Activated T-helper 1 cell treated with anti-CD3 and anti-CD28 coated beads, Interleukin-12 subunit alpha, Interleukin-12 subunit beta, Interleukin-2, Interleukin-4 antibody, amounts not matched to agents 30 ng/mL and 10 ng/mL and 1 ng/mL, durations not matched to agents 14 hours and 24 hours and 36 hours (primary cell): ENCODE measurements at regions not wholly inside any gene's neighbourhood (a gene's known extent, or its start where the extent isn't known, plus 50 kb on each side); places are given as distances from the start of the nearest gene placed in this dataset.

Source experiments
- DNase-seq: peaks from one replicate; pipeline ENCODE4 v3.0.0; 2021; ENCODE audit warnings: low spot score
- H3K27ac Mint-ChIP-seq: one replicate; pipeline ENCODE4 v1.8.0; 2021; ENCODE audit warnings: mild to moderate bottlenecking, mixed read lengths
- H3K27me3 Mint-ChIP-seq: one replicate; pipeline ENCODE4 v1.8.0; 2022; ENCODE audit warnings: mild to moderate bottlenecking, moderate library complexity, mixed read lengths; ENCODE audit not compliant: insufficient read depth
- H3K36me3 Mint-ChIP-seq: one replicate; pipeline ENCODE4 v1.8.0; 2021; ENCODE audit warnings: low read depth, mixed read lengths
- H3K4me1 Mint-ChIP-seq: one replicate; pipeline ENCODE4 v1.8.0; 2021; ENCODE audit warnings: low read depth, mixed read lengths
- H3K4me3 Mint-ChIP-seq: one replicate; pipeline ENCODE4 v1.8.0; 2021; ENCODE audit warnings: mild to moderate bottlenecking, moderate library complexity, mixed read lengths
- H3K9me3 Mint-ChIP-seq: one replicate; pipeline ENCODE4 v1.8.0; 2021; ENCODE audit warnings: mixed read lengths
- intact Hi-C: fragments of 100-400 bp; cut with micrococcal nuclease; formaldehyde crosslinking; loops from one replicate; pipeline ENCODE4 v1.15.1; 2024

DNA sequence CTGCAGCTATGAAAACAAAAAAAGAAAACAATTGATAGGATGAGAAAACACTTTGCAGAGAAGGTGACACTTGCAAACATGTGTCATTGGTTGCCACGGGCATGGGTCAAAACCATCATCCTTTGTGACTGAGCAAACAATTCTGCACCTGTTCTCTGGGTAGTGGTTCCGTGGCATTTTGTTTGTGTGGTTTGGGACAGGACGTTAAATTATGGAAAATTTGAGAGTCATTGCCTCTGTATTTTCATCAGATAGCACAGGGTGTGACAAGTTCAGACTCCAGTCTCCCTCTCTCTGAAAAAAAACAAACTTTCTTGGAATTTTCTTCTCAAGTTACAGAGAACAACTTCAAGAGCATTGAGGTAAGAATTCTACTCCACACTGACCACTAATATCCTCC lies 113.4 kb upstream of the HMHB1 start:
- no peaks in the 10 kb centered on the region for H3K36me3 Mint-ChIP-seq
- intact Hi-C loops = loop anchor here (1.0 to 10.0 kb wide), 8 partner anchors 46 to 696 kb away; partner anchors contain the start of gene HMHB1
- H3K27ac Mint-ChIP-seq = peak overlapping the region; percentile 67
- no peaks in the 10 kb centered on the region for H3K27me3 Mint-ChIP-seq
- no peak for DNase-seq
- no peak overlapping the region for H3K4me3 Mint-ChIP-seq
- H3K9me3 Mint-ChIP-seq = peaks cover 19% of the 10 kb centered on the region
- H3K4me1 Mint-ChIP-seq = peaks cover 39% of the 10 kb centered on the region

DNA sequence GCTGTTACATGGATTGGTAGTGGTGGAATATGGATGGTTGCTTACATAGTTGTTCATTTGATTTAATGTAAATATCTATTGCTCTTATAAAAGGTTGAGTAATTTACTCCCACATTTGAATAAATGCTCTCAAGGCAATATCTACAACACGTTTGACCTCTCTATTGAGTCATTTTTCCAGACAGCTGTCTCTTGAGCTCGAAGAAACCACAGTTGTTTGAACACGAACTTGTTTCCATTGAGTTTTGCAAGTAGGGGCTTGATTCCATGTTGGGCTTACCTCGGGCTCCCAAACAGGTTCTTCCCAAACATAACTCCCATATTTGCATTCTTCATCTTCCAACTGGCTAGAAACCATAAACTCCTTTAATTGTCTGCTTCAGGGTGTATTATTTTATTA lies 115.0 kb upstream of the HMHB1 start:
- no peaks in the 10 kb centered on the region for H3K27me3 Mint-ChIP-seq
- no peak overlapping the region for H3K4me3 Mint-ChIP-seq
- H3K4me1 Mint-ChIP-seq = peaks cover 51% of the 10 kb centered on the region
- H3K36me3 Mint-ChIP-seq = peaks cover 2% of the 10 kb centered on the region
- H3K27ac Mint-ChIP-seq = peak overlapping the region; percentile 52
- peaks cover 24% of the 10 kb centered on the region for H3K9me3 Mint-ChIP-seq
- DNase-seq = no peak
- intact Hi-C loops = loop anchor here (5.0 to 10.0 kb wide), 4 partner anchors 115 to 695 kb away; partner anchors contain the start of gene HMHB1

DNA sequence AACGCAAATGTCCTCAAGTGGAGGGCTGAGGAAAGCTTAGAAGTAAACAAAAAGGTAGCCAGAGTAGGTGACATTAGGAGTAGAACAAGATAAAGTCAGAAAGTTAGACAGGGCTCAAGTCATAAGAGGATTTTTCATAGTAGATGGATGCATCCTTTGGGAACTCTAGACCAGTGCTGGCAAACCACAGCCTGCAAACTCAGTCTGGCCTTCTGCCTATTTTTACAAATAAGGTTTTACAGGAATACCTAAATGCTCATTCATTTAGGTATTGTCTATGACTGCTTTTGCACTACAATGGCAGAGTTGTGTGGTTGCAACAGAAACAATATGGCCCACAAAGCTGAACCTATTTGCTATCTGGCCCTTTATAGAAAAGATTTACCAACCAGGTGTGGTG lies 116.0 kb upstream of the HMHB1 start:
- peaks cover 51% of the 10 kb centered on the region for H3K4me1 Mint-ChIP-seq
- peaks cover 2% of the 10 kb centered on the region for H3K36me3 Mint-ChIP-seq
- intact Hi-C loops = loop anchor here (5.0 to 10.0 kb wide), 4 partner anchors 116 to 694 kb away; partner anchors contain the start of gene HMHB1
- no peak overlapping the region for H3K27ac Mint-ChIP-seq
- DNase-seq = no peak
- H3K9me3 Mint-ChIP-seq = peaks cover 24% of the 10 kb centered on the region
- H3K27me3 Mint-ChIP-seq = no peaks in the 10 kb centered on the region
- H3K4me3 Mint-ChIP-seq = no peak overlapping the region

DNA sequence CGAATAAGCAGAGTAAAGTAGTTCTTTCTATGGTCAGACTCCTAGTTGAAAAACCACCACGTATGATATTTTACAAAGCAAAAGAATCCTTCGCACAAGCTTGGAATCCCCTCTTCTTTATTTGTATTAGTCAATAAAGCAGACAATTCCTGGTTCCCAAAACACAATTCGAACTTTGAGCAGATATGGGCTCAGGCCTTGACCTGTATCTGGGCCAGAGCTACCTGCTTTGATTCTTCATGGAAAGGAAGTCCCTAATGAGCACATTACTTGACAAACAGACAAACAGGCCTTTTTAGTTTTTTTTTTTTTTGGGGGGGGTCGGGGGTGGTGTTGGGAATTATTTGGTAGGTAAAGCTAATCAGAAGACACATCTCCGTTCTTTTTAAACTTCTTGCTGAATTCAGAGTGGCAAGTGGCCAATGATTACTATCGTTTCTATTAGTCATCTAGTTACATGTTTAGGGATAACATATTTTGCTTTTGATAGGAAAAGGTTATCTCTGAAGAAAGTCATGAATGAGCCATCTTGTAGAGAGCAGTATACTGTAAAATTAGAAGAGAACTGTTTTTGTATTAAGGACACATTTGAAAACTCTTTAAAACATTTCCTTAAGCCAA lies 116.6 kb upstream of the HMHB1 start:
- Mint-ChIP-seq H3K27ac (no peak overlapping the region), H3K36me3 (peaks cover 2% of the 10 kb centered on the region), H3K27me3 (no peaks in the 10 kb centered on the region), H3K4me1 (peaks cover 51% of the 10 kb centered on the region), H3K4me3 (no peak overlapping the region), H3K9me3 (peaks cover 29% of the 10 kb centered on the region)
- no peak for DNase-seq
- intact Hi-C loops = loop anchor here (5.0 to 10.0 kb wide), 4 partner anchors 117 to 693 kb away; partner anchors contain the start of gene HMHB1

DNA sequence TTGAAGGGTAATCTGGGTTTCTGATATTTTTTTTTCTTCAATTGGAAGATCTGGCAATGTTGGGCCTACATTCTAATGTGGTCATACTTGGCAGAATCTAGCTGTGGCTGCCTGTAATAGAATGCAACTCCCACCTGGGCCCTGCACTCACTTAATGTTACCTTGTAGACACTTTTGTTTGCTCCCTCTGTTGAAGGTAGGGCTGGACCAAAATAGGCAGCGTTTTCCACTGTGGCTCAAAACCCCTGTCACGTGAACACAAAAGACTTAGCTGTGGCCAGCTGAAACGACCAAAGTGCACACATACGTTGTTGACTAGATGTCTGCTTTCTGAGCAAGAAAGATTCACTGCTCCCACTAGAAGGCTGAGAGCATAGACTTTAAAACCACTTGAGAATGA lies 117.6 kb upstream of the HMHB1 start:
- no peak overlapping the region for H3K4me3 Mint-ChIP-seq
- H3K36me3 Mint-ChIP-seq = peaks cover 7% of the 10 kb centered on the region
- H3K9me3 Mint-ChIP-seq = peaks cover 38% of the 10 kb centered on the region
- H3K27ac Mint-ChIP-seq = no peak overlapping the region
- H3K27me3 Mint-ChIP-seq = no peaks in the 10 kb centered on the region
- DNase-seq = no peak
- intact Hi-C loops = loop anchor here (5.0 to 10.0 kb wide), 3 partner anchors 470 to 510 kb away; no protein-coding TSS in a partner anchor
- H3K4me1 Mint-ChIP-seq = peaks cover 50% of the 10 kb centered on the region

DNA sequence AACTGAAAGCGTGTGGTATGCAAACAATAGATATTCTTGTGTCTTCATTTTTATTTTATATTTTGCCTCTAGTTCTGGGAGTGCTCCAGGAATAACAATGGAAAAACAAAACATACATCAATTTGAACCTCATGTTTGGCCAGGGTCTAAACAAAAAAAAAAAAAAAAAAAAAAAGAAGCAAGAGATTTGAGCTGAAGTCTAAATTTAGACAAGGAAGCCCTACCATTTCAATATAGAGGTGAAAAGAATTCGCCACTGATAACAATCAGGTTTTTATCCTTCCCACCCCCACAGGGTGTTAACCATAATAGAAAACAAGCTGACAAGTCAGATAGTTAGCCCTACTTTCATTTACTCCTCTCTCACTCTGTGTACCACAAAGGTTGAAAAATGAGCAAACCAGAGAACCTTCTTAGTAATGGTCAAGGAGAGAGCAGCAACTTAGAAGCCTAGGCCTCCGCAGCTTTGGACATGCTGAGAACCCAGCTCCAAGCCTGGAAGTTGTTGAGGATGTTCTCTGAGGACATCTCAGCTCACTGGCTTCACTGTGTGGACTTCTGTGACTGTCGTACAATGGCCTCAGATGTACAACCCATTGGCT lies 118.2 kb upstream of the HMHB1 start:
- no peak for DNase-seq
- intact Hi-C loops = loop anchor here (1.0 to 10.0 kb wide), 5 partner anchors 15 to 591 kb away; no protein-coding TSS in a partner anchor
- Mint-ChIP-seq H3K27me3 (no peaks in the 10 kb centered on the region), H3K36me3 (peaks cover 7% of the 10 kb centered on the region), H3K27ac (peak overlapping the region; percentile 58), H3K4me1 (peaks cover 44% of the 10 kb centered on the region), H3K4me3 (no peak overlapping the region), H3K9me3 (peaks cover 40% of the 10 kb centered on the region)

DNA sequence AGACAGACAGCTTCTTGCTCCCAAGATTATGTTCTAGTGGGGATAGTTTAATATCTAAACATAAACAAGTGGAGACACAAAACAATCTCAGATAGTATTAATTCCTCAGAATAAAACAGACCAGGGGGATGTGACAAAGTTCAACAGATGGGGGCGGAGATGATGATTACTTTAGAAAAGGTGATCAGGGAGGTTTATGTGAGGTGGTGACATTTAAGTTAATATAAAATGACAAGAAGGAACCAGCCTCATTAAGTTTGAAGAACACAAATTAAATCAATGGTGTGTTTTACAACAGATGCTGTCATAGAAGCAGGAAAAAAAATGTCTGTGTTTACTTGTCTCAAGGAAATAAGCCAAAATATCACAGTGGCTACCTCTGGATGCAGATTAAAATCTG lies 119.6 kb upstream of the HMHB1 start:
- Mint-ChIP-seq H3K27ac (no peak overlapping the region), H3K4me3 (no peak overlapping the region), H3K4me1 (peaks cover 32% of the 10 kb centered on the region), H3K9me3 (peaks cover 42% of the 10 kb centered on the region), H3K36me3 (peaks cover 7% of the 10 kb centered on the region), H3K27me3 (no peaks in the 10 kb centered on the region)
- no peak for DNase-seq
- intact Hi-C loops = loop anchor here (2.0 to 10.0 kb wide), 4 partner anchors 14 to 508 kb away; no protein-coding TSS in a partner anchor

DNA sequence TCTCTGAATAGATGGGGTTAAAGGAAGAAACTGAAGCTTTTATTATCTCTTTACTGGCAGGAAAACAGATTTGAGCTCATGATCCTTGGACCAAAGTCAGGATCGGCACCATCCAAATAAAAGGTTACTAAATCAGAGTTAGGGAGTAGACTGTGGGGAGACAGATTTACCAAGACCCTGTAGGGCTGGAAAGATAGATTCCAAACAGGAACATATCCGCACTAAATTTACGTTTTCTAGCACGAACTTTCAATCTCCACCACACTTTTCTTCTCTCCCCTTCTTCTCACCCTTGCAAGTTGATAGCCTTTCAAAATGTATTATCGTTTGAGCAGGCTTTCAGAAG lies 120.0 kb upstream of the HMHB1 start:
- no peak overlapping the region for H3K27ac Mint-ChIP-seq
- H3K36me3 Mint-ChIP-seq = peaks cover 7% of the 10 kb centered on the region
- peaks cover 37% of the 10 kb centered on the region for H3K9me3 Mint-ChIP-seq
- H3K27me3 Mint-ChIP-seq = no peaks in the 10 kb centered on the region
- no peak for DNase-seq
- intact Hi-C loops = loop anchor here (2.0 to 10.0 kb wide), 4 partner anchors 13 to 507 kb away; no protein-coding TSS in a partner anchor
- H3K4me3 Mint-ChIP-seq = no peak overlapping the region
- H3K4me1 Mint-ChIP-seq = peaks cover 28% of the 10 kb centered on the region

DNA sequence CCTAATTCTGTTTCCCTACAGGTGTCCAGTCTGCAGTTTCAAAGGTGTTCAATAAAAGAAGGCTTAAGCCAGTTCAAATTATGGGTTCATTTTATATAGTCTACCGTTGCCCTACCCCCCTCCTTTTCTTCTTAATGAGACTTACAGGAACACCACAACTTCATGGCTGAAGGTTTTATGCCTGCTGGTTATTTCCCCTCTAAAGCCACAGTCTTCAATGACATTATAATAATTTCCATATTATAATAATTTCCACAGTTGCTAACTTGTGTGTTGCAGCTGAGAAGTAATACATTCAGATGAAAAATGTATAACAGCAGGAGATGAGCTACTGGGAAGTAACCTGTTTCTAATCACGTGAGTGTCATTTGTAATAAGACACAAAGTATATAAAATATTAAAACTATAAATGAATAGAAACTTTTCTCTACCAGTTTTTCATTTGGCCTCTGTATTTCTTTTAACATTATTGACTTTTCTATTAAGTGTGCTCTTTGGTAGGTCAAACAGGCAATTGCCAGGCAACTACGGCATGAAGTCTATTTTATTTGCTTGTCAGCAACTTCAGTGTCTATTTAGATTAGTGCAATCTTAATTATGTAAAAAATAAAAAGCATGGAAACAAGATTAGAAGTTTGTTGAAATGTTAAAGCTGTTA lies 120.5 kb upstream of the HMHB1 start:
- Mint-ChIP-seq H3K36me3 (peaks cover 7% of the 10 kb centered on the region), H3K4me3 (no peak overlapping the region), H3K4me1 (peaks cover 23% of the 10 kb centered on the region), H3K9me3 (peaks cover 33% of the 10 kb centered on the region), H3K27me3 (no peaks in the 10 kb centered on the region), H3K27ac (no peak overlapping the region)
- no peak for DNase-seq
- intact Hi-C loops = loop anchor here (5.0 to 10.0 kb wide), 3 partner anchors 467 to 507 kb away; no protein-coding TSS in a partner anchor

DNA sequence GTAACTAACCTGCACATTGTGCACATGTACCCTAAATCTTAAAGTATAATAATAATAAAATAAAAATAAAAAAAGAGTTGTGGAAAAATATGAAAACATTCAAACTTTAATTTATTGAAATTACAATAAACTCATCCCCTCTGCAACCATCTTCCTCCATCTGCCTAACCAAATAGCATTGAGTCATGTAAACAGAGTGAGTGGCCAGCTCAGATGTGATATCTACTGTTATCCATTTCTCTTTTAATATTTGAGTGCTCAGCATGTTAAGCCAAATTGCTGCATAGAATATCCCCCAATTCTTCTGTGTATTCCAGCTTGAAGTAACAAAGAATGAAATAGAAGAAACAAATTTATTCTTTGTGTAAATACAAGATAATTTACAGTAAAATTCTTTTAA lies 124.4 kb upstream of the HMHB1 start:
- Mint-ChIP-seq H3K36me3 (peaks cover 7% of the 10 kb centered on the region), H3K4me1 (peaks cover 5% of the 10 kb centered on the region), H3K27me3 (no peaks in the 10 kb centered on the region), H3K27ac (no peak overlapping the region), H3K9me3 (peaks cover 23% of the 10 kb centered on the region), H3K4me3 (no peak overlapping the region)
- DNase-seq = no peak
- intact Hi-C loops = no loop called here

DNA sequence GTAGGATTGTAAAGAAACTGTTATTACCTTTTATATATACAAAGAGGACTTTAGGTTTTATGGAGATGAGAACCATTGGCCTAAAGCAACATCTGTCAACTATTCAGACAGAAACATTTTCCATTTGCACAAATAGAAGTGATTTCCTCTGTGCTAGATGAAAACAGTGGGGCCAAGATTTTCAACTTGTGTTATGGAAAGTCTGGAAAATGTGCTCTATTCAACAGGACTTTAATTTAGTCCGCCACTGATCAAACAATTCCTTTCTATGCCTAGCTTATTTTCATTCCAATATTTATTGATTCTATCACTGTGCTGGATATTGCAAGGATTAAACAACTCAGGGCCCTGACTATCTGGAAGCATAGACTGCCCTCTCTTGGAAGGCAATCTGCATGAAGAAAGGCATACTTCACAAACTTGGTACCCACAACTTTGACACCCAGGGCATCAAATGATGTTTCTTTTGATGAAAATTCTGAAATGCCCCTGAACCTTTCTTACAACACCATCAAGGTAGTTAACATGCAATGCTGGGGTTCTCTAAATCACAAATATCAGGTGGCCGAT lies 126.6 kb upstream of the HMHB1 start:
- intact Hi-C loops = no loop called here
- DNase-seq = no peak
- Mint-ChIP-seq H3K36me3 (peaks cover 5% of the 10 kb centered on the region), H3K4me1 (no peaks in the 10 kb centered on the region), H3K27ac (no peak overlapping the region), H3K27me3 (no peaks in the 10 kb centered on the region), H3K9me3 (peaks cover 17% of the 10 kb centered on the region), H3K4me3 (no peak overlapping the region)

DNA sequence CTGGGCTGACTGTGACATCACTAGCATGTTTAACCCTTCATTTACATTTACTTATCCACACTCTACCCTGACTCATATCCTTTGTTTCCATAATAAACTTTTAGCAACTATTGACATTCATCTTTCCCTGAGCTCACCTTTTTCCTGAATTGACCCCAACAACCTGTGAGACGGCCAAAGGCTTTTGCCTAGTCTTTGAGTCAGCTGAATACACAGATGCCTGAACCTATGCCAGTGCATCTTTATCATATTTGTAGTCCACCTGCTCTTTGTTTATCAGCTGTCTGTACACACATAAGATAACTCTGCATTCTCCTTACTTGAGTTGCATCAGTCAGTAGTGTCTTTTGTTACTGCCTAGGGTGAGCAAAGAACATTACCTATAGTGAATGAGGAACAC lies 128.5 kb upstream of the HMHB1 start:
- peaks cover 7% of the 10 kb centered on the region for H3K9me3 Mint-ChIP-seq
- no peak overlapping the region for H3K27ac Mint-ChIP-seq
- no peak for DNase-seq
- H3K4me3 Mint-ChIP-seq = no peak overlapping the region
- no peaks in the 10 kb centered on the region for H3K36me3 Mint-ChIP-seq
- intact Hi-C loops = no loop called here
- peaks cover 13% of the 10 kb centered on the region for H3K4me1 Mint-ChIP-seq
- no peaks in the 10 kb centered on the region for H3K27me3 Mint-ChIP-seq

DNA sequence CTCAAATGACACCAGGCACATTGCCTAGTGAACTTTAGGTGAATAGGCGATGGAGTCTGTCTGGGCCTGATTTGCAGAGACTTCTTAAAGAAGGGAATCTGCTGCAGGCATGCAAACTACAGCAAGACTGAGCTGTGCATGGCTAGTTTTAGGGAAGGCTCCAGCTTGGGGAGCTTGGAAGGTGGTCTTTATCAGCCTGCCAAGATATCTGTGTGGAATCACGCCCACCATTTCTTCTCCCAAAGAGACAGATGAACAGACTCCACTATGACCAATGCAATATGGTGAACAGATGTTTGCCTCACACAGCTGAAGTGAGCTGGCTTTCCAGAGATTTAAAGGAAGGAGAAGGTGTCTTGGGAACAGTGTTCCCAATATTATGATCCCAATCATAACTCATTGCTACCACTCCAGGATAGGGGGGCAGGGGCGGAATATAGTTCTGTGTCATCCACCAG lies 129.0 kb upstream of the HMHB1 start:
- intact Hi-C loops = no loop called here

More for the DNA sequence above, 129.0 kb upstream of the HMHB1 start:
- no peak for DNase-seq
- Mint-ChIP-seq H3K4me3 (no peak overlapping the region), H3K27me3 (no peaks in the 10 kb centered on the region), H3K9me3 (peaks cover 5% of the 10 kb centered on the region), H3K36me3 (no peaks in the 10 kb centered on the region), H3K27ac (no peak overlapping the region), H3K4me1 (peaks cover 18% of the 10 kb centered on the region)
